ENCODE measurements at regions not wholly inside any gene's neighbourhood (a gene's known extent, or its start where the extent isn't known, plus 50 kb on each side); places are given as distances from the start of the nearest gene placed in this dataset.

DNA sequence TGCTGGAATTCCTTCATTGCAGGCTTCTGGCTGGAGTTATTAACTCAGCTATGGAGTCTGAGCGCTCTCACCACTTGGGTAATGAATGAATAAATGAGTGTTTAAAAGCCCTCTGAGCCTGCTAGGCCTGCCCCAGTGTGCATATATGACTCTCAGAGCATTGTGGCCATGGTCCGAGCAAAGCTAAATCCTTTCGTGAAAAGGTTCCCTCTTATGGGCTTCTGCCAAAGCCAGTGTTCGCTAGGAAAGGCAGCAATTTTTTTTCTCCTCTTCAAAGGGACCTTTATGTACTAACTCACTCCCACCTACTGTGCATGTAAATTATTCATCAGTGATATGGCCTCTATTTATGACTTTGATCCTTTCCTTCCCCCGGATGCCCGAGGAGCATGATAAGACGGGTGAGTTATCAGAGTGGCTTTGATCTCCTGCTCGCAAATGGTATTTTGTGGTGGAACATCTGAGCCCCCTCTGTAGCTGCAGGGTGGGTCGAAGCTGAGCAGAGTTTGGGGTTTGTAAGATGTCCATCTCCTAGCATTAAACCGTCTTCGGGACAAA, 88.6 kb downstream of the LINC00237 start (continued):
- TF ChIP-seq, protein P1, sequence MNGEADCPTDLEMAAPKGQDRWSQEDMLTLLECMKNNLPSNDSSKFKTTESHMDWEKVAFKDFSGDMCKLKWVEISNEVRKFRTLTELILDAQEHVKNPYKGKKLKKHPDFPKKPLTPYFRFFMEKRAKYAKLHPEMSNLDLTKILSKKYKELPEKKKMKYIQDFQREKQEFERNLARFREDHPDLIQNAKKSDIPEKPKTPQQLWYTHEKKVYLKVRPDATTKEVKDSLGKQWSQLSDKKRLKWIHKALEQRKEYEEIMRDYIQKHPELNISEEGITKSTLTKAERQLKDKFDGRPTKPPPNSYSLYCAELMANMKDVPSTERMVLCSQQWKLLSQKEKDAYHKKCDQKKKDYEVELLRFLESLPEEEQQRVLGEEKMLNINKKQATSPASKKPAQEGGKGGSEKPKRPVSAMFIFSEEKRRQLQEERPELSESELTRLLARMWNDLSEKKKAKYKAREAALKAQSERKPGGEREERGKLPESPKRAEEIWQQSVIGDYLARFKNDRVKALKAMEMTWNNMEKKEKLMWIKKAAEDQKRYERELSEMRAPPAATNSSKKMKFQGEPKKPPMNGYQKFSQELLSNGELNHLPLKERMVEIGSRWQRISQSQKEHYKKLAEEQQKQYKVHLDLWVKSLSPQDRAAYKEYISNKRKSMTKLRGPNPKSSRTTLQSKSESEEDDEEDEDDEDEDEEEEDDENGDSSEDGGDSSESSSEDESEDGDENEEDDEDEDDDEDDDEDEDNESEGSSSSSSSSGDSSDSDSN (CRISPR knock-in tag; IDR thresholded peaks at IDR 0.05): peak; percentile 61; the same call in 1 of the 2 replicates
- TF ChIP-seq, protein P2, sequence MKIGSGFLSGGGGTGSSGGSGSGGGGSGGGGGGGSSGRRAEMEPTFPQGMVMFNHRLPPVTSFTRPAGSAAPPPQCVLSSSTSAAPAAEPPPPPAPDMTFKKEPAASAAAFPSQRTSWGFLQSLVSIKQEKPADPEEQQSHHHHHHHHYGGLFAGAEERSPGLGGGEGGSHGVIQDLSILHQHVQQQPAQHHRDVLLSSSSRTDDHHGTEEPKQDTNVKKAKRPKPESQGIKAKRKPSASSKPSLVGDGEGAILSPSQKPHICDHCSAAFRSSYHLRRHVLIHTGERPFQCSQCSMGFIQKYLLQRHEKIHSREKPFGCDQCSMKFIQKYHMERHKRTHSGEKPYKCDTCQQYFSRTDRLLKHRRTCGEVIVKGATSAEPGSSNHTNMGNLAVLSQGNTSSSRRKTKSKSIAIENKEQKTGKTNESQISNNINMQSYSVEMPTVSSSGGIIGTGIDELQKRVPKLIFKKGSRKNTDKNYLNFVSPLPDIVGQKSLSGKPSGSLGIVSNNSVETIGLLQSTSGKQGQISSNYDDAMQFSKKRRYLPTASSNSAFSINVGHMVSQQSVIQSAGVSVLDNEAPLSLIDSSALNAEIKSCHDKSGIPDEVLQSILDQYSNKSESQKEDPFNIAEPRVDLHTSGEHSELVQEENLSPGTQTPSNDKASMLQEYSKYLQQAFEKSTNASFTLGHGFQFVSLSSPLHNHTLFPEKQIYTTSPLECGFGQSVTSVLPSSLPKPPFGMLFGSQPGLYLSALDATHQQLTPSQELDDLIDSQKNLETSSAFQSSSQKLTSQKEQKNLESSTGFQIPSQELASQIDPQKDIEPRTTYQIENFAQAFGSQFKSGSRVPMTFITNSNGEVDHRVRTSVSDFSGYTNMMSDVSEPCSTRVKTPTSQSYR (CRISPR knock-in tag; IDR thresholded peaks at IDR 0.05; ENCODE audit: borderline replicate concordance): peak; percentile 48; the same call in 1 of the 2 replicates
- TF ChIP-seq, protein P3, sequence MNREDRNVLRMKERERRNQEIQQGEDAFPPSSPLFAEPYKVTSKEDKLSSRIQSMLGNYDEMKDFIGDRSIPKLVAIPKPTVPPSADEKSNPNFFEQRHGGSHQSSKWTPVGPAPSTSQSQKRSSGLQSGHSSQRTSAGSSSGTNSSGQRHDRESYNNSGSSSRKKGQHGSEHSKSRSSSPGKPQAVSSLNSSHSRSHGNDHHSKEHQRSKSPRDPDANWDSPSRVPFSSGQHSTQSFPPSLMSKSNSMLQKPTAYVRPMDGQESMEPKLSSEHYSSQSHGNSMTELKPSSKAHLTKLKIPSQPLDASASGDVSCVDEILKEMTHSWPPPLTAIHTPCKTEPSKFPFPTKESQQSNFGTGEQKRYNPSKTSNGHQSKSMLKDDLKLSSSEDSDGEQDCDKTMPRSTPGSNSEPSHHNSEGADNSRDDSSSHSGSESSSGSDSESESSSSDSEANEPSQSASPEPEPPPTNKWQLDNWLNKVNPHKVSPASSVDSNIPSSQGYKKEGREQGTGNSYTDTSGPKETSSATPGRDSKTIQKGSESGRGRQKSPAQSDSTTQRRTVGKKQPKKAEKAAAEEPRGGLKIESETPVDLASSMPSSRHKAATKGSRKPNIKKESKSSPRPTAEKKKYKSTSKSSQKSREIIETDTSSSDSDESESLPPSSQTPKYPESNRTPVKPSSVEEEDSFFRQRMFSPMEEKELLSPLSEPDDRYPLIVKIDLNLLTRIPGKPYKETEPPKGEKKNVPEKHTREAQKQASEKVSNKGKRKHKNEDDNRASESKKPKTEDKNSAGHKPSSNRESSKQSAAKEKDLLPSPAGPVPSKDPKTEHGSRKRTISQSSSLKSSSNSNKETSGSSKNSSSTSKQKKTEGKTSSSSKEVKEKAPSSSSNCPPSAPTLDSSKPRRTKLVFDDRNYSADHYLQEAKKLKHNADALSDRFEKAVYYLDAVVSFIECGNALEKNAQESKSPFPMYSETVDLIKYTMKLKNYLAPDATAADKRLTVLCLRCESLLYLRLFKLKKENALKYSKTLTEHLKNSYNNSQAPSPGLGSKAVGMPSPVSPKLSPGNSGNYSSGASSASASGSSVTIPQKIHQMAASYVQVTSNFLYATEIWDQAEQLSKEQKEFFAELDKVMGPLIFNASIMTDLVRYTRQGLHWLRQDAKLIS (CRISPR knock-in tag; IDR thresholded peaks at IDR 0.05): no peak
- TF ChIP-seq, protein P4, sequence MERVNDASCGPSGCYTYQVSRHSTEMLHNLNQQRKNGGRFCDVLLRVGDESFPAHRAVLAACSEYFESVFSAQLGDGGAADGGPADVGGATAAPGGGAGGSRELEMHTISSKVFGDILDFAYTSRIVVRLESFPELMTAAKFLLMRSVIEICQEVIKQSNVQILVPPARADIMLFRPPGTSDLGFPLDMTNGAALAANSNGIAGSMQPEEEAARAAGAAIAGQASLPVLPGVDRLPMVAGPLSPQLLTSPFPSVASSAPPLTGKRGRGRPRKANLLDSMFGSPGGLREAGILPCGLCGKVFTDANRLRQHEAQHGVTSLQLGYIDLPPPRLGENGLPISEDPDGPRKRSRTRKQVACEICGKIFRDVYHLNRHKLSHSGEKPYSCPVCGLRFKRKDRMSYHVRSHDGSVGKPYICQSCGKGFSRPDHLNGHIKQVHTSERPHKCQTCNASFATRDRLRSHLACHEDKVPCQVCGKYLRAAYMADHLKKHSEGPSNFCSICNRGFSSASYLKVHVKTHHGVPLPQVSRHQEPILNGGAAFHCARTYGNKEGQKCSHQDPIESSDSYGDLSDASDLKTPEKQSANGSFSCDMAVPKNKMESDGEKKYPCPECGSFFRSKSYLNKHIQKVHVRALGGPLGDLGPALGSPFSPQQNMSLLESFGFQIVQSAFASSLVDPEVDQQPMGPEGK (CRISPR knock-in tag; IDR thresholded peaks at IDR 0.05): peak; percentile 95
- TF ChIP-seq IKZF4 (CRISPR knock-in tag; IDR thresholded peaks at IDR 0.05; ENCODE audit: borderline replicate concordance, low read depth, not compliant biosample characterization): no peak
- peak; percentile 84; the same call in 1 of the 2 replicates for TF ChIP-seq RXRA (CRISPR knock-in tag; IDR thresholded peaks at IDR 0.05)
- TF ChIP-seq, protein P5, sequence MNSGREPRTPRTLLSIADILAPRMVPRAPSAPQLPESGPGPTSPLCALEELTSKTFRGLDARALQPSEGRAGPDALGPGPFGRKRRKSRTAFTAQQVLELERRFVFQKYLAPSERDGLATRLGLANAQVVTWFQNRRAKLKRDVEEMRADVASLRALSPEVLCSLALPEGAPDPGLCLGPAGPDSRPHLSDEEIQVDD (CRISPR knock-in tag; IDR thresholded peaks at IDR 0.05; ENCODE audit: borderline replicate concordance): no peak
- peak; percentile 51; the same call in 1 of the 2 replicates for TF ChIP-seq ZNF205 (CRISPR knock-in tag; IDR thresholded peaks at IDR 0.05)
- TF ChIP-seq, protein P6, sequence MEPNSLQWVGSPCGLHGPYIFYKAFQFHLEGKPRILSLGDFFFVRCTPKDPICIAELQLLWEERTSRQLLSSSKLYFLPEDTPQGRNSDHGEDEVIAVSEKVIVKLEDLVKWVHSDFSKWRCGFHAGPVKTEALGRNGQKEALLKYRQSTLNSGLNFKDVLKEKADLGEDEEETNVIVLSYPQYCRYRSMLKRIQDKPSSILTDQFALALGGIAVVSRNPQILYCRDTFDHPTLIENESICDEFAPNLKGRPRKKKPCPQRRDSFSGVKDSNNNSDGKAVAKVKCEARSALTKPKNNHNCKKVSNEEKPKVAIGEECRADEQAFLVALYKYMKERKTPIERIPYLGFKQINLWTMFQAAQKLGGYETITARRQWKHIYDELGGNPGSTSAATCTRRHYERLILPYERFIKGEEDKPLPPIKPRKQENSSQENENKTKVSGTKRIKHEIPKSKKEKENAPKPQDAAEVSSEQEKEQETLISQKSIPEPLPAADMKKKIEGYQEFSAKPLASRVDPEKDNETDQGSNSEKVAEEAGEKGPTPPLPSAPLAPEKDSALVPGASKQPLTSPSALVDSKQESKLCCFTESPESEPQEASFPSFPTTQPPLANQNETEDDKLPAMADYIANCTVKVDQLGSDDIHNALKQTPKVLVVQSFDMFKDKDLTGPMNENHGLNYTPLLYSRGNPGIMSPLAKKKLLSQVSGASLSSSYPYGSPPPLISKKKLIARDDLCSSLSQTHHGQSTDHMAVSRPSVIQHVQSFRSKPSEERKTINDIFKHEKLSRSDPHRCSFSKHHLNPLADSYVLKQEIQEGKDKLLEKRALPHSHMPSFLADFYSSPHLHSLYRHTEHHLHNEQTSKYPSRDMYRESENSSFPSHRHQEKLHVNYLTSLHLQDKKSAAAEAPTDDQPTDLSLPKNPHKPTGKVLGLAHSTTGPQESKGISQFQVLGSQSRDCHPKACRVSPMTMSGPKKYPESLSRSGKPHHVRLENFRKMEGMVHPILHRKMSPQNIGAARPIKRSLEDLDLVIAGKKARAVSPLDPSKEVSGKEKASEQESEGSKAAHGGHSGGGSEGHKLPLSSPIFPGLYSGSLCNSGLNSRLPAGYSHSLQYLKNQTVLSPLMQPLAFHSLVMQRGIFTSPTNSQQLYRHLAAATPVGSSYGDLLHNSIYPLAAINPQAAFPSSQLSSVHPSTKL (CRISPR knock-in tag; IDR thresholded peaks at IDR 0.05): peak; percentile 89
- TF ChIP-seq, protein P7, sequence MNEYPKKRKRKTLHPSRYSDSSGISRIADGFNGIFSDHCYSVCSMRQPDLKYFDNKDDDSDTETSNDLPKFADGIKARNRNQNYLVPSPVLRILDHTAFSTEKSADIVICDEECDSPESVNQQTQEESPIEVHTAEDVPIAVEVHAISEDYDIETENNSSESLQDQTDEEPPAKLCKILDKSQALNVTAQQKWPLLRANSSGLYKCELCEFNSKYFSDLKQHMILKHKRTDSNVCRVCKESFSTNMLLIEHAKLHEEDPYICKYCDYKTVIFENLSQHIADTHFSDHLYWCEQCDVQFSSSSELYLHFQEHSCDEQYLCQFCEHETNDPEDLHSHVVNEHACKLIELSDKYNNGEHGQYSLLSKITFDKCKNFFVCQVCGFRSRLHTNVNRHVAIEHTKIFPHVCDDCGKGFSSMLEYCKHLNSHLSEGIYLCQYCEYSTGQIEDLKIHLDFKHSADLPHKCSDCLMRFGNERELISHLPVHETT (CRISPR knock-in tag; conservative IDR thresholded peaks at IDR 0.05): 0 out of 2 replicates have a peak, but pooled peaks have one; percentile 25
